ENCODE measurements at regions not wholly inside any gene's neighbourhood (a gene's known extent, or its start where the extent isn't known, plus 50 kb on each side); places are given as distances from the start of the nearest gene placed in this dataset.

GRCh38 chr13:63408331-63409189, 1992.9 kb upstream of the PCDH20 start:
- no peak overlapping the region for H2BK12ac ChIP-seq (ENCODE audit: insufficient read length, low read depth, low read length)
- TF ChIP-seq CTCF (conservative IDR thresholded peaks at IDR 0.05) = no peak
- H3K23ac ChIP-seq (ENCODE audit: insufficient read length, low read depth, low read length) = no peak overlapping the region
- no peaks in the 10 kb centered on the region for H3K23me2 ChIP-seq (ENCODE audit: insufficient read length, low read depth, low read length, poor library complexity, severe bottlenecking)
- Mint-ChIP-seq H3K4me3 (no peak overlapping the region), H3K9me3 (peaks cover 4 to 8% of the 10 kb centered on the region in 2 experiments; a peak in 4 of 5 replicates), H3K27me3 (ENCODE audit: low read depth) (no peaks in the 10 kb centered on the region), H3K4me1 (peaks cover 14 to 17% of the 10 kb centered on the region in 2 experiments), H3K27ac (peak overlapping the region in 2 of 3 experiments; percentile 11 to 79; a peak in 3 of 7 replicates), H3K36me3 (ENCODE audit: insufficient read depth in 1 of 3, low read depth in 3 of 3) (peaks cover 0 to 10% (median 4%) of the 10 kb centered on the region in 3 experiments; a peak in 4 of 7 replicates)
- no peaks in the 10 kb centered on the region for H3K4me1 ChIP-seq (ENCODE audit: insufficient read depth, low read length)
- H3T11ph ChIP-seq (ENCODE audit: low read length) = no peak overlapping the region
- H3K18ac ChIP-seq (ENCODE audit: insufficient read length, low read depth, low read length) = no peak overlapping the region
- no peak overlapping the region for H4K5ac ChIP-seq (ENCODE audit: insufficient read length, low read depth, low read length)
- no peak overlapping the region for H2AK5ac ChIP-seq (ENCODE audit: insufficient read length, low read length)
- no peak overlapping the region for H4K91ac ChIP-seq (ENCODE audit: insufficient read length, low read depth, low read length)
- no peak overlapping the region for H2BK20ac ChIP-seq (ENCODE audit: low read depth, low read length, poor library complexity, severe bottlenecking)
- H3K56ac ChIP-seq (ENCODE audit: insufficient read length, low read depth, low read length) = no peak overlapping the region
- no peak overlapping the region for H2AFZ ChIP-seq (ENCODE audit: low read length)
- no peak overlapping the region for H3K4me2 ChIP-seq (ENCODE audit: insufficient read depth, insufficient read length, low read length)
- H4K20me1 ChIP-seq (ENCODE audit: control insufficient read depth, insufficient read depth, insufficient read length) = no peaks in the 10 kb centered on the region
- H3K4ac ChIP-seq (ENCODE audit: low read depth, low read length) = no peak overlapping the region
- no peaks in the 10 kb centered on the region for H3K9me3 ChIP-seq (ENCODE audit: control insufficient read depth, low read depth, low read length)
- H3K27me3 ChIP-seq (ENCODE audit: insufficient read depth, low read length) = no peaks in the 10 kb centered on the region
- H4K8ac ChIP-seq (replicated peaks; ENCODE audit: insufficient read length, low read depth, low read length) = no peak overlapping the region
- no peak overlapping the region for H2BK15ac ChIP-seq (ENCODE audit: low read depth, low read length)
- no peak overlapping the region for H3K9ac ChIP-seq (ENCODE audit: extremely low read depth, insufficient read length, low read length)
- no peak overlapping the region for H2BK5ac ChIP-seq (ENCODE audit: insufficient read length, low read length)
- WGBS (ENCODE audit: extremely low coverage, insufficient read length, low lambda C conversion rate) = no CpG with 5 or more reads among the region's 4 CpGs
- H2BK120ac ChIP-seq (ENCODE audit: low read depth, low read length, poor library complexity, severe bottlenecking) = no peak overlapping the region
- H3K79me2 ChIP-seq (ENCODE audit: insufficient read depth, low read length) = no peaks in the 10 kb centered on the region
- no peak overlapping the region for H3K27ac ChIP-seq (ENCODE audit: insufficient read length, low read depth, low read length)
- H3K79me1 ChIP-seq (ENCODE audit: insufficient read depth, low read depth, low read length, poor library complexity, severe bottlenecking) = no peaks in the 10 kb centered on the region
- no peak for DNase-seq
- no peak overlapping the region for H3K14ac ChIP-seq (ENCODE audit: insufficient read depth, low read length)
